Endothelial cell of umbilical vein (primary cell): ENCODE measurements at regions not wholly inside any gene's neighbourhood (a gene's known extent, or its start where the extent isn't known, plus 50 kb on each side); places are given as distances from the start of the nearest gene placed in this dataset.

Experiments
- BruUV-seq: library from RNA; stranded (reverse); fragments of 400-500 nt; replicated peaks from 2 replicates; lab custom pipeline; 2021; lab: Mats Ljungman, UMichigan
- CTCF ChIA-PET: fragments of 300-600, 350-600 bp; sonication (Branson Sonifier 250); formaldehyde crosslinking; loops from one replicate; lab custom pipeline; 2021; ENCODE audit warnings: antibody characterized with exemption, inconsistent platforms; lab: Charles Lee
- POLR2A ChIA-PET: fragments of 300-600, 350-600 bp; sonication (Branson Sonifier 250); formaldehyde crosslinking; loops from one replicate; lab custom pipeline; 2021; ENCODE audit warnings: antibody characterized with exemption, inconsistent platforms; lab: Charles Lee
- DNase-seq: peaks from one replicate; pipeline ENCODE4 v3.0.0-alpha.2; 2011; ENCODE audit warnings: low read depth, low spot score
- FAIRE-seq: peaks from 2 replicates; lab custom pipeline; 2011; peaks lifted over from hg19 to GRCh38; lab: Jason Lieb, UNC
- H2AFZ ChIP-seq: 2 replicates; pipeline ENCODE4 v1.6.0; 2012; ENCODE audit warnings: low read depth, low read length, control low read depth, inconsistent platforms
- H3K27ac ChIP-seq: 2 replicates; pipeline ENCODE4 v1.5.1; 2011; ENCODE audit warnings: low read depth, mild to moderate bottlenecking, control low read depth, low read length, moderate library complexity; ENCODE audit not compliant: insufficient read depth
- H3K27me3 ChIP-seq, 2 experiments: 2 replicates each; pipeline versions ENCODE4 v1.6.0 to v1.6.1; 2011; ENCODE audit warnings: low read length in 2 of 2, mixed read lengths in 1 of 2; ENCODE audit not compliant: control insufficient read depth in 2 of 2, insufficient read depth in 2 of 2
- H3K36me3 ChIP-seq, 2 experiments: 2 replicates in 1 of 2; 3 replicates in 1 of 2; pipeline ENCODE4 v1.5.1; 2011; ENCODE audit warnings: low read length in 2 of 2, mild to moderate bottlenecking in 1 of 2, moderate library complexity in 1 of 2; ENCODE audit not compliant: control insufficient read depth in 2 of 2, insufficient read depth in 2 of 2; ENCODE audit errors: extremely low read depth in 1 of 2
- H3K4me1 ChIP-seq: 3 replicates; pipeline ENCODE4 v1.5.1; 2011; ENCODE audit warnings: mild to moderate bottlenecking, low read length; ENCODE audit not compliant: control insufficient read depth, insufficient read depth; ENCODE audit errors: extremely low read depth
- H3K4me2 ChIP-seq: 2 replicates; pipeline ENCODE4 v1.6.1; 2011; ENCODE audit warnings: low read length, control low read depth, mixed read lengths; ENCODE audit not compliant: insufficient read depth
- H3K4me3 ChIP-seq, 3 experiments: fragments of 200-600 bp in 1 of 3; sonication (generic), shearing (Covaris generic) in 1 of 3; replicated peaks in 1 of 3; 2 replicates each; pipeline ENCODE4 v1.5.1; 2011 to 2016; ENCODE audit warnings: control low read depth in 3 of 3, low read length in 3 of 3, mild to moderate bottlenecking in 2 of 3, inconsistent platforms in 1 of 3, low read depth in 1 of 3, moderate library complexity in 1 of 3; ENCODE audit not compliant: insufficient read depth in 1 of 3
- H3K79me2 ChIP-seq: 2 replicates; pipeline ENCODE4 v1.6.0; 2012; ENCODE audit warnings: low read length, inconsistent platforms; ENCODE audit not compliant: control insufficient read depth, insufficient read depth
- H3K9ac ChIP-seq: replicated peaks from 2 replicates; pipeline ENCODE3; 2011; ENCODE audit warnings: low read length, control low read depth; ENCODE audit not compliant: insufficient read depth; ENCODE audit errors: extremely low read depth
- H3K9me1 ChIP-seq: replicated peaks from 3 replicates; pipeline ENCODE4 v1.6.0; 2011; ENCODE audit warnings: mild to moderate bottlenecking, low read length; ENCODE audit not compliant: control insufficient read depth, insufficient read depth; ENCODE audit errors: extremely low read depth
- H3K9me3 ChIP-seq: replicated peaks from 2 replicates; pipeline ENCODE4 v1.5.1; 2012; ENCODE audit warnings: low read length, inconsistent platforms; ENCODE audit not compliant: control insufficient read depth, insufficient read depth
- H4K20me1 ChIP-seq: replicated peaks from 2 replicates; pipeline ENCODE3; 2011; ENCODE audit warnings: mild to moderate bottlenecking, low read length; ENCODE audit not compliant: control insufficient read depth, insufficient read depth; ENCODE audit errors: extremely low read depth
- EZH2 ChIP-seq: IDR thresholded peaks from 2 replicates; pipeline ENCODE4 v1.6.1; 2012; ENCODE audit warnings: borderline replicate concordance, low read depth, mild to moderate bottlenecking, moderate library complexity, low read length, inconsistent platforms; ENCODE audit not compliant: severe bottlenecking
- FOS ChIP-seq: IDR thresholded peaks from 2 replicates; pipeline ENCODE4 v1.6.1; 2011; ENCODE audit warnings: mild to moderate bottlenecking, low read length, moderate library complexity, borderline replicate concordance; ENCODE audit not compliant: insufficient read depth
- GATA2 ChIP-seq: IDR thresholded peaks from 2 replicates; pipeline ENCODE4 v1.7.0; 2011; ENCODE audit warnings: low read depth, mild to moderate bottlenecking, moderate library complexity, mixed read lengths, low read length; ENCODE audit not compliant: insufficient read length, insufficient read depth
- JUN ChIP-seq: IDR thresholded peaks from 2 replicates; pipeline ENCODE4 v1.6.1; 2011; ENCODE audit warnings: borderline replicate concordance, low read depth; ENCODE audit not compliant: insufficient read length, insufficient read depth
- MYC ChIP-seq: IDR thresholded peaks from one replicate; pipeline ENCODE4 v1.6.1; 2011; ENCODE audit warnings: mild to moderate bottlenecking, low read depth, low read length
- POLR2A ChIP-seq: IDR thresholded peaks from 2 replicates; pipeline ENCODE4 v1.6.1; 2012; ENCODE audit warnings: low read depth, mild to moderate bottlenecking, control low read depth, low read length
- POLR2AphosphoS5 ChIP-seq: IDR thresholded peaks from 2 replicates; pipeline ENCODE4 v1.6.1; 2012; ENCODE audit warnings: low read depth, mild to moderate bottlenecking, control low read depth, low read length, moderate library complexity; ENCODE audit not compliant: insufficient read depth
- dilution Hi-C: fragments of 300-500 bp; cut with MboI; formaldehyde crosslinking; loops from one replicate; pipeline ENCODE4 v1.15.0; 2019; ENCODE audit warnings: low sequenced_read_pairs; ENCODE audit not compliant: extremely low pct_ligation_motif_present
- intact Hi-C: fragments of 100-400 bp; cut with micrococcal nuclease; formaldehyde crosslinking; loops from one replicate; pipeline ENCODE4 v1.10.0; 2022
- TF ChIP-seq, protein P1 (sequence below), 2 donors: IDR thresholded peaks; 1 replicate in 1 of 2; 2 replicates in 1 of 2; pipeline ENCODE4 v1.5.1; 2011; ENCODE audit warnings: low read length in 2 of 2, mild to moderate bottlenecking in 2 of 2, moderate library complexity in 2 of 2, control low read depth in 1 of 2, inconsistent platforms in 1 of 2, low read depth in 1 of 2; ENCODE audit not compliant: insufficient read depth in 1 of 2; ENCODE audit errors: extremely low read depth in 1 of 2
- TF ChIP-seq, protein P2 (sequence below): IDR thresholded peaks from 2 replicates; pipeline ENCODE4 v1.6.1; 2011; ENCODE audit not compliant: insufficient read depth, insufficient read length

DNA sequence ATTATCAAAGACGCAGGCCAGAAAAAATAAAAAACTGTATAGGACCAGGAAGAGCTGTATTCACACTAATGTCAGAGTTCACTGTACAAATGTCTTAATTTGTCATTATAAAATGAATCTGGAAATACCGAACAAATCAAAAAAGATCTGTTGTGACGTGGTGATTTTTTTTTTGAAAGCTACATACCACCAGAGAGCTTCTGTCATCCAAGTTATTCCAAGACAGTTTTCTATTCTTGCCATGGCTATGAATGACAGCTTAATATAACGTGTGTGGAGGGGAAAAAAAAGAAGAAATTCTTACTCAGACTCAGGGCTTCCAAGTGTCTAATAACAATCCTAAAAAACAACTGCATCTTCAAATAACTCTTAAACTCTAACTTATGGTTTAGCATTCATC lies 328.8 kb upstream of the BTBD3 start:
- Histone ChIP-seq H4K20me1 (no peaks in the 10 kb centered on the region), H3K9me1 (no peaks in the 10 kb centered on the region), H3K4me2 (no peak overlapping the region), H3K4me1 (no peaks in the 10 kb centered on the region), H3K27me3 (no peaks in the 10 kb centered on the region), H2AFZ (no peak overlapping the region), H3K79me2 (no peaks in the 10 kb centered on the region), H3K4me3 (no peak overlapping the region), H3K27ac (no peak overlapping the region), H3K9me3 (no peaks in the 10 kb centered on the region), H3K36me3 (no peaks in the 10 kb centered on the region), H3K9ac (no peak overlapping the region)
- ChIA-PET CTCF (no interaction called here), POLR2A (no interaction called here)
- no TSS peak for BruUV-seq
- intact Hi-C loops: no loop called here
- TF ChIP-seq MYC (no peak), POLR2A (no peak), FOS (no peak), EZH2 (no peak), GATA2 (no peak), POLR2AphosphoS5 (no peak), JUN (no peak)
- TF ChIP-seq, protein P1, sequence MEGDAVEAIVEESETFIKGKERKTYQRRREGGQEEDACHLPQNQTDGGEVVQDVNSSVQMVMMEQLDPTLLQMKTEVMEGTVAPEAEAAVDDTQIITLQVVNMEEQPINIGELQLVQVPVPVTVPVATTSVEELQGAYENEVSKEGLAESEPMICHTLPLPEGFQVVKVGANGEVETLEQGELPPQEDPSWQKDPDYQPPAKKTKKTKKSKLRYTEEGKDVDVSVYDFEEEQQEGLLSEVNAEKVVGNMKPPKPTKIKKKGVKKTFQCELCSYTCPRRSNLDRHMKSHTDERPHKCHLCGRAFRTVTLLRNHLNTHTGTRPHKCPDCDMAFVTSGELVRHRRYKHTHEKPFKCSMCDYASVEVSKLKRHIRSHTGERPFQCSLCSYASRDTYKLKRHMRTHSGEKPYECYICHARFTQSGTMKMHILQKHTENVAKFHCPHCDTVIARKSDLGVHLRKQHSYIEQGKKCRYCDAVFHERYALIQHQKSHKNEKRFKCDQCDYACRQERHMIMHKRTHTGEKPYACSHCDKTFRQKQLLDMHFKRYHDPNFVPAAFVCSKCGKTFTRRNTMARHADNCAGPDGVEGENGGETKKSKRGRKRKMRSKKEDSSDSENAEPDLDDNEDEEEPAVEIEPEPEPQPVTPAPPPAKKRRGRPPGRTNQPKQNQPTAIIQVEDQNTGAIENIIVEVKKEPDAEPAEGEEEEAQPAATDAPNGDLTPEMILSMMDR (IDR thresholded peaks at IDR 0.05; ENCODE audit: extremely low read depth in 1 of 2, insufficient read depth in 1 of 2, low read depth in 1 of 2, low read length in 2 of 2): no peak
- TF ChIP-seq, protein P2, sequence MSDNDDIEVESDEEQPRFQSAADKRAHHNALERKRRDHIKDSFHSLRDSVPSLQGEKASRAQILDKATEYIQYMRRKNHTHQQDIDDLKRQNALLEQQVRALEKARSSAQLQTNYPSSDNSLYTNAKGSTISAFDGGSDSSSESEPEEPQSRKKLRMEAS: no peak
- FAIRE-seq (no peak), DNase-seq (no peak)
- dilution Hi-C loops: no loop called here
